MM.1S (cell line): ENCODE measurements at regions not wholly inside any gene's neighbourhood (a gene's known extent, or its start where the extent isn't known, plus 50 kb on each side); places are given as distances from the start of the nearest gene placed in this dataset.

Source experiments
- CTCF ChIP-seq: fragments of 300-600 bp; sonication (generic); IDR thresholded peaks from 2 replicates; pipeline ENCODE4 v1.5.1; 2016; ENCODE audit warnings: antibody characterized with exemption, low read length, mixed read lengths
- EZH2 ChIP-seq: fragments of 300-600 bp; sonication (generic); optimal IDR thresholded peaks from 2 replicates; pipeline ENCODE3; 2017; ENCODE audit warnings: low read depth, mild to moderate bottlenecking, antibody characterized with exemption, low read length, mixed read lengths

GRCh38 chr7:4621396-4621795 lies 60.7 kb upstream of the FOXK1 start:
- TF ChIP-seq CTCF, result no peak
- TF ChIP-seq EZH2, result no peak
